H1 (cell line): ENCODE measurements at regions not wholly inside any gene's neighbourhood (a gene's known extent, or its start where the extent isn't known, plus 50 kb on each side); places are given as distances from the start of the nearest gene placed in this dataset.

ENCODE experiments used
- CTCF ChIA-PET: fragments of 300-600 bp; sonication (Branson Sonifier 250); formaldehyde crosslinking; loops from one replicate; lab custom pipeline; 2021; ENCODE audit not compliant: partially characterized antibody; lab: Charles Lee
- POLR2A ChIA-PET: fragments of 300-600 bp; sonication (Branson Sonifier 250); formaldehyde crosslinking; loops from one replicate; lab custom pipeline; 2021; ENCODE audit warnings: inconsistent platforms; ENCODE audit not compliant: partially characterized antibody; lab: Charles Lee
- DNase-seq, 2 experiments: peaks; one replicate each; pipeline versions ENCODE4 v3.0.0 to v3.0.0-alpha.2; 2010 to 2022; ENCODE audit warnings: low spot score in 2 of 2, low read depth in 1 of 2, mixed read lengths in 1 of 2
- FAIRE-seq: peaks from 2 replicates; lab custom pipeline; 2011; peaks lifted over from hg19 to GRCh38; lab: Jason Lieb, UNC
- H2AFZ ChIP-seq: 2 replicates; pipeline ENCODE4 v1.8.1; 2012; ENCODE audit warnings: low read length, inconsistent platforms
- H2AK5ac ChIP-seq: 2 replicates; pipeline ENCODE4 v1.6.1; 2013; ENCODE audit warnings: low read depth, low read length
- H2BK120ac ChIP-seq: replicated peaks from 2 replicates; pipeline ENCODE3; 2013; ENCODE audit warnings: low read depth, low read length, inconsistent platforms
- H2BK12ac ChIP-seq: 2 replicates; pipeline ENCODE4 v1.6.1; 2013; ENCODE audit warnings: low read depth, low read length
- H2BK15ac ChIP-seq: 2 replicates; pipeline ENCODE4 v1.6.1; 2013; ENCODE audit warnings: low read length
- H2BK20ac ChIP-seq: 2 replicates; pipeline ENCODE4 v1.6.1; 2013; ENCODE audit warnings: low read length
- H2BK5ac ChIP-seq: 2 replicates; pipeline ENCODE4 v1.6.1; 2013; ENCODE audit warnings: low read depth, low read length
- H3K14ac ChIP-seq: 2 replicates; pipeline ENCODE4 v1.6.1; 2013; ENCODE audit warnings: inconsistent platforms; ENCODE audit not compliant: insufficient read length
- H3K18ac ChIP-seq: 2 replicates; pipeline ENCODE4 v1.6.1; 2013; ENCODE audit warnings: low read length; ENCODE audit errors: extremely low read depth
- H3K23ac ChIP-seq: 2 replicates; pipeline ENCODE4 v1.6.1; 2013; ENCODE audit warnings: inconsistent platforms; ENCODE audit not compliant: insufficient read length
- H3K23me2 ChIP-seq: 2 replicates; pipeline ENCODE4 v1.6.1; 2013; ENCODE audit warnings: low read depth, low read length
- H3K27ac ChIP-seq: 2 replicates; pipeline ENCODE4 v1.6.1; 2011; ENCODE audit warnings: low read depth, low read length, inconsistent platforms
- H3K27me3 ChIP-seq, 4 experiments: replicated peaks in 1 of 4; 1 replicate in 1 of 4; 2 replicates in 3 of 4; pipeline versions ENCODE4 v1.6.1 to v1.8.1; 2011 to 2013; ENCODE audit warnings: low read length in 3 of 4, mild to moderate bottlenecking in 3 of 4, inconsistent platforms in 2 of 4, mixed read lengths in 2 of 4, moderate library complexity in 1 of 4; ENCODE audit not compliant: control insufficient read depth in 3 of 4, insufficient read depth in 3 of 4; ENCODE audit errors: extremely low read depth in 1 of 4
- H3K36me3 ChIP-seq, 4 experiments: 2 replicates each; pipeline versions ENCODE4 v1.6.1 to v1.8.1; 2011 to 2013; ENCODE audit warnings: mild to moderate bottlenecking in 4 of 4, low read length in 3 of 4, moderate library complexity in 2 of 4, control low read depth in 1 of 4, inconsistent platforms in 1 of 4; ENCODE audit not compliant: insufficient read depth in 4 of 4, control insufficient read depth in 2 of 4
- H3K4ac ChIP-seq: replicated peaks from 2 replicates; pipeline ENCODE3; 2013; ENCODE audit warnings: low read length, low read depth, mixed read lengths, inconsistent platforms; ENCODE audit not compliant: insufficient read length
- H3K4me1 ChIP-seq, 4 experiments: replicated peaks in 1 of 4; 1 replicate in 1 of 4; 2 replicates in 3 of 4; pipeline versions ENCODE4 v1.6.1 to v1.8.1; 2011 to 2013; ENCODE audit warnings: low read length in 3 of 4, inconsistent platforms in 2 of 4, mixed read lengths in 1 of 4; ENCODE audit not compliant: insufficient read depth in 4 of 4, control insufficient read depth in 3 of 4
- H3K4me2 ChIP-seq, 2 experiments: 2 replicates each; pipeline versions ENCODE4 v1.6.1 to v1.8.1; 2011 to 2013; ENCODE audit warnings: low read depth in 2 of 2, low read length in 2 of 2, control low read depth in 1 of 2, inconsistent platforms in 1 of 2, mild to moderate bottlenecking in 1 of 2; ENCODE audit not compliant: insufficient read depth in 1 of 2
- H3K4me3 ChIP-seq, 4 experiments: fragments of 200-600, 300-600 bp in 1 of 4; sonication (generic), shearing (Covaris generic), sonication (Bioruptor Twin) in 1 of 4; 2 replicates each; pipeline versions ENCODE4 v1.5.1 to v1.8.1; 2011 to 2016; ENCODE audit warnings: low read length in 4 of 4, low read depth in 3 of 4, control low read depth in 2 of 4, inconsistent platforms in 2 of 4, mild to moderate bottlenecking in 2 of 4, mixed read lengths in 1 of 4, moderate library complexity in 1 of 4; ENCODE audit not compliant: insufficient read depth in 2 of 4; ENCODE audit errors: extremely low read depth in 1 of 4
- H3K56ac ChIP-seq: replicated peaks from 2 replicates; pipeline ENCODE3; 2013; ENCODE audit warnings: low read depth, mild to moderate bottlenecking, mixed read lengths, low read length, inconsistent platforms; ENCODE audit not compliant: insufficient read length
- H3K79me1 ChIP-seq: 2 replicates; pipeline ENCODE4 v1.6.1; 2013; ENCODE audit warnings: low read depth, low read length, control low read depth
- H3K79me2 ChIP-seq, 2 experiments: 2 replicates each; pipeline versions ENCODE4 v1.6.1 to v1.8.1; 2012 to 2013; ENCODE audit warnings: low read length in 2 of 2, mild to moderate bottlenecking in 2 of 2, inconsistent platforms in 1 of 2; ENCODE audit not compliant: insufficient read depth in 2 of 2, control insufficient read depth in 1 of 2
- H3K9ac ChIP-seq, 4 experiments: replicated peaks in 1 of 4; 1 replicate in 1 of 4; 2 replicates in 3 of 4; pipeline versions ENCODE4 v1.6.1 to v1.8.1; 2011 to 2013; ENCODE audit warnings: low read depth in 3 of 4, low read length in 3 of 4, control low read depth in 2 of 4, mild to moderate bottlenecking in 2 of 4, moderate library complexity in 2 of 4, inconsistent platforms in 1 of 4; ENCODE audit errors: extremely low read depth in 1 of 4
- H3K9me3 ChIP-seq, 2 experiments: 2 replicates each; pipeline versions ENCODE4 v1.6.1 to v1.8.1; 2012 to 2013; ENCODE audit warnings: mild to moderate bottlenecking in 2 of 2, moderate library complexity in 2 of 2, control low read depth in 1 of 2, inconsistent platforms in 1 of 2, low read depth in 1 of 2, low read length in 1 of 2, mixed read lengths in 1 of 2; ENCODE audit not compliant: insufficient read depth in 2 of 2
- H4K20me1 ChIP-seq, 2 experiments: replicated peaks in 1 of 2; 2 replicates each; pipeline versions ENCODE3 to v1.8.1; 2011 to 2013; ENCODE audit warnings: inconsistent platforms in 2 of 2, low read length in 2 of 2, mild to moderate bottlenecking in 1 of 2; ENCODE audit not compliant: insufficient read depth in 2 of 2, control insufficient read depth in 1 of 2
- H4K5ac ChIP-seq: 2 replicates; pipeline ENCODE4 v1.6.1; 2013; ENCODE audit warnings: low read length, low read depth, mixed read lengths, inconsistent platforms; ENCODE audit not compliant: insufficient read length
- H4K8ac ChIP-seq: 2 replicates; pipeline ENCODE4 v1.8.0; 2013; ENCODE audit warnings: mild to moderate bottlenecking, moderate library complexity, low read length, inconsistent platforms; ENCODE audit not compliant: insufficient read depth; ENCODE audit errors: extremely low read depth
- H4K91ac ChIP-seq: replicated peaks from 2 replicates; pipeline ENCODE3; 2013; ENCODE audit warnings: low read length, mixed read lengths, inconsistent platforms; ENCODE audit not compliant: insufficient read length
- ATF3 ChIP-seq: IDR thresholded peaks from 2 replicates; pipeline ENCODE4 v1.6.1; 2011; ENCODE audit warnings: low read depth, mild to moderate bottlenecking, low read length; ENCODE audit not compliant: insufficient read depth
- BACH1 ChIP-seq: IDR thresholded peaks from 2 replicates; pipeline ENCODE4 v1.6.1; 2012; ENCODE audit warnings: low read length, improper control_type of control experiment
- CTBP2 ChIP-seq: IDR thresholded peaks from 2 replicates; pipeline ENCODE4 v1.7.0; 2011; ENCODE audit warnings: borderline replicate concordance, mild to moderate bottlenecking, moderate library complexity, mixed read lengths, low read length; ENCODE audit not compliant: insufficient read depth, insufficient read length
- EGR1 ChIP-seq: IDR thresholded peaks from 2 replicates; pipeline ENCODE4 v1.6.1; 2011; ENCODE audit warnings: low read depth, low read length, borderline replicate concordance
- GABPA ChIP-seq: IDR thresholded peaks from 2 replicates; pipeline ENCODE4 v1.6.1; 2011; ENCODE audit warnings: mild to moderate bottlenecking, low read length, moderate library complexity, borderline replicate concordance; ENCODE audit not compliant: insufficient read depth
- JUND ChIP-seq: IDR thresholded peaks from 2 replicates; pipeline ENCODE4 v1.6.1; 2011; ENCODE audit warnings: mild to moderate bottlenecking, improper control_type of control experiment, low read length
- KDM5A ChIP-seq: fragments of 200-600 bp; IDR thresholded peaks from 2 replicates; pipeline ENCODE4 v1.7.1; 2012; ENCODE audit warnings: mild to moderate bottlenecking, low read length, inconsistent platforms, mixed read lengths
- RAD21 ChIP-seq, 2 experiments: IDR thresholded peaks in 1 of 2; conservative IDR thresholded peaks in 1 of 2; 2 replicates each; pipeline ENCODE4 v1.6.1; 2011; ENCODE audit warnings: low read depth in 2 of 2, low read length in 2 of 2, improper control_type of control experiment in 1 of 2, inconsistent platforms in 1 of 2, mild to moderate bottlenecking in 1 of 2, moderate library complexity in 1 of 2
- RNF2 ChIP-seq: fragments of 200-900, 300-1000 bp; sonication (generic); IDR thresholded peaks from 2 replicates; pipeline ENCODE4 v1.7.1; 2016; ENCODE audit warnings: borderline replicate concordance, low read depth, mild to moderate bottlenecking, antibody characterized with exemption, low read length; ENCODE audit not compliant: poor library complexity, severe bottlenecking; ENCODE audit errors: missing control alignments
- SIN3A ChIP-seq, 2 experiments: IDR thresholded peaks in 1 of 2; conservative IDR thresholded peaks in 1 of 2; 2 replicates each; pipeline ENCODE4 v1.6.1; 2011 to 2012; ENCODE audit warnings: low read length in 2 of 2, improper control_type of control experiment in 1 of 2, low read depth in 1 of 2, mild to moderate bottlenecking in 1 of 2
- SP1 ChIP-seq: IDR thresholded peaks from 2 replicates; pipeline ENCODE4 v1.6.1; 2011; ENCODE audit warnings: low read depth, low read length
- TBP ChIP-seq: IDR thresholded peaks from 2 replicates; pipeline ENCODE4 v1.6.1; 2011; ENCODE audit warnings: low read depth, low read length, improper control_type of control experiment
- WGBS, 2 experiments: shearing (Covaris generic) in 1 of 2; methylation state at CpG; one replicate each; pipeline versions ENCODE4 v1.1.6 to v1.1.7; 2013 to 2015; ENCODE audit warnings: low lambda C conversion rate in 2 of 2, mixed read lengths in 2 of 2, inconsistent platforms in 1 of 2, low coverage in 1 of 2, missing lambda C conversion rate in 1 of 2; ENCODE audit not compliant: insufficient replicate concordance in 2 of 2, insufficient coverage in 1 of 2, insufficient read length in 1 of 2; ENCODE audit errors: extremely low coverage in 1 of 2, missing lambda C conversion rate in 1 of 2; 5-methylcytosine and 5-hydroxymethylcytosine counted together

DNA sequence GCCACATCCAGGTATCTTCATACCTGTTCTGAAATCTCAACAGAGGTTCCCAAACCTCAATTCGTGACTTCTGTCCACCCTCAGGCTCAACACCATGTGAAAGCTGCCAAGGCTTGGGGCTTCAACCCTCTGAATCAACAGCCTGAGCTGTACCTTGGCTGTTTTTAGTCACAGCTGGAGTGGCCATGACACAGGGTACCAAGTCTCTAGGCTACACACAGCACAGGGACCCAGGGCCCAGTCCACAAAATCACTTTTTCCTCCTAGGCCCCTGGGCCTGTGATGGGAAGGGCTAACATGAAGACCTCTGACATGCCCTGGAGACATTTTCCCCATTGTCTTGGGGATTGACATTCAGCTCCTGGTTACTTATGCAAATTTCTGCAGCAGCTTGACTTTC lies 464.9 kb downstream of the ELAVL2 start (continued):
- TF ChIP-seq KDM5A: no peak

- WGBS, 2 experiments: 100% methylated on average over 1 of the region's 1 CpG; no CpG with 5 or more reads in 1 of the 2 experiments
- CTCF ChIA-PET: no interaction called here
- no peak for TF ChIP-seq RNF2
- no peak for TF ChIP-seq JUND
- TF ChIP-seq SIN3A (conservative IDR thresholded peaks at IDR 0.05 in 1 of 2, IDR thresholded peaks at IDR 0.05 in 1 of 2; ENCODE audit: low read depth in 1 of 2, low read length in 2 of 2): no peak
- TF ChIP-seq TBP: no peak
- no peak for TF ChIP-seq GABPA
- no peak for TF ChIP-seq SP1
- TF ChIP-seq RAD21 (IDR thresholded peaks at IDR 0.05 in 1 of 2, conservative IDR thresholded peaks at IDR 0.05 in 1 of 2; ENCODE audit: low read depth in 2 of 2, low read length in 2 of 2): no peak
- TF ChIP-seq BACH1: no peak
- TF ChIP-seq EGR1: no peak
- TF ChIP-seq ATF3: no peak
- no peak for TF ChIP-seq CTBP2
These were observed 453.3 kb downstream of the ELAVL2 start for GRCh38 chr9:23372703-23373102.

More at GRCh38 chr9:23372703-23373102, 453.3 kb downstream of the ELAVL2 start:
- Histone ChIP-seq H3K23ac (no peak overlapping the region), H3K4me3 (no peak overlapping the region), H3K56ac (no peak overlapping the region), H2BK5ac (no peak overlapping the region), H2BK120ac (no peak overlapping the region), H3K27me3 (no peaks in the 10 kb centered on the region), H3K9ac (no peak overlapping the region), H2BK12ac (no peak overlapping the region), H3K79me1 (no peaks in the 10 kb centered on the region), H4K5ac (no peak overlapping the region), H3K4ac (no peak overlapping the region), H3K18ac (no peak overlapping the region), H2BK15ac (no peak overlapping the region), H3K4me1 (no peaks in the 10 kb centered on the region), H2AK5ac (no peak overlapping the region), H3K36me3 (no peaks in the 10 kb centered on the region), H3K4me2 (no peak overlapping the region), H3K23me2 (no peaks in the 10 kb centered on the region), H4K91ac (no peak overlapping the region), H3K79me2 (no peaks in the 10 kb centered on the region), H2AFZ (no peak overlapping the region), H3K27ac (no peak overlapping the region), H3K14ac (no peak overlapping the region), H4K20me1 (no peaks in the 10 kb centered on the region), H3K9me3 (no peaks in the 10 kb centered on the region), H4K8ac (no peak overlapping the region), H2BK20ac (no peak overlapping the region)
- no peak for FAIRE-seq
- POLR2A ChIA-PET: no interaction called here
- no peak for DNase-seq
